T-cell (primary cell): ENCODE measurements at regions not wholly inside any gene's neighbourhood (a gene's known extent, or its start where the extent isn't known, plus 50 kb on each side); places are given as distances from the start of the nearest gene placed in this dataset.

Experiments
- ATAC-seq, 4 experiments: fragments of 200-7000 bp in 3 of 4; fragments of 150-1000 bp in 1 of 4; cut with Tn5 transposase; replicated peaks in 1 of 4; 1 replicate in 3 of 4; 2 replicates in 1 of 4; pipeline ENCODE4 v1.10.0; 2021; ENCODE audit warnings: moderate library complexity in 3 of 4, mild to moderate bottlenecking in 2 of 4, moderate number of reproducible peaks in 1 of 4
- CTCF ChIA-PET, 2 donors: fragments of 300-600 bp; sonication (Branson Sonifier 250); formaldehyde crosslinking; loops; one replicate each; lab custom pipeline; 2022; ENCODE audit warnings: antibody characterized with exemption in 2 of 2; lab: Charles Lee
- POLR2A ChIA-PET, 2 donors: fragments of 300-600 bp; sonication (Branson Sonifier 250); formaldehyde crosslinking; loops; one replicate each; lab custom pipeline; 2022; ENCODE audit warnings: antibody characterized with exemption in 2 of 2; lab: Charles Lee
- DNase-seq, 35 experiments: peaks; one replicate each; pipeline versions ENCODE4 v3.0.0 to v3.0.0-alpha.2; 2013 to 2023
- H3K27ac ChIP-seq: one replicate; pipeline ENCODE4 v1.5.1; 2013; ENCODE audit warnings: low read length
- H3K27me3 ChIP-seq, 2 experiments: replicated peaks in 1 of 2; 1 replicate in 1 of 2; 2 replicates in 1 of 2; pipeline versions ENCODE4 v1.6.1 to v1.7.0; 2013; ENCODE audit warnings: low read length in 1 of 2, mixed read lengths in 1 of 2; ENCODE audit not compliant: control insufficient read depth in 2 of 2, insufficient read depth in 2 of 2; ENCODE audit errors: extremely low read depth in 1 of 2
- H3K36me3 ChIP-seq, 2 donors: 1 replicate in 1 of 2; 2 replicates in 1 of 2; pipeline versions ENCODE4 v1.6.1 to v1.7.0; 2013; ENCODE audit warnings: low read length in 1 of 2; ENCODE audit not compliant: control insufficient read depth in 2 of 2, insufficient read depth in 1 of 2; ENCODE audit errors: extremely low read depth in 1 of 2
- H3K4me1 ChIP-seq, 2 experiments: 1 replicate in 1 of 2; 2 replicates in 1 of 2; pipeline versions ENCODE4 v1.6.1 to v1.7.0; 2013; ENCODE audit warnings: low read length in 2 of 2, mixed read lengths in 1 of 2; ENCODE audit not compliant: insufficient read depth in 2 of 2, control insufficient read depth in 1 of 2; ENCODE audit errors: extremely low read depth in 1 of 2
- H3K4me3 ChIP-seq, 2 donors: 1 replicate in 1 of 2; 2 replicates in 1 of 2; pipeline versions ENCODE4 v1.5.1 to v1.7.0; 2013; ENCODE audit warnings: mild to moderate bottlenecking in 2 of 2, low read length in 1 of 2, moderate library complexity in 1 of 2; ENCODE audit not compliant: control insufficient read depth in 1 of 2; ENCODE audit errors: extremely low read depth in 1 of 2
- H3K9me3 ChIP-seq: 2 replicates; pipeline ENCODE4 v1.7.0; 2013
- H3K27ac Mint-ChIP-seq, 2 donors: one replicate each; pipeline ENCODE4 v1.8.0; 2020 to 2021; ENCODE audit warnings: mild to moderate bottlenecking in 2 of 2, mixed read lengths in 2 of 2
- H3K27me3 Mint-ChIP-seq, 2 donors: one replicate each; pipeline ENCODE4 v1.8.0; 2021 to 2022; ENCODE audit warnings: mixed read lengths in 2 of 2
- H3K36me3 Mint-ChIP-seq: one replicate; pipeline ENCODE4 v1.8.0; 2021; ENCODE audit warnings: mixed read lengths
- H3K4me1 Mint-ChIP-seq, 3 donors: one replicate each; pipeline ENCODE4 v1.8.0; 2020 to 2022; ENCODE audit warnings: mixed read lengths in 3 of 3, mild to moderate bottlenecking in 1 of 3
- H3K4me3 Mint-ChIP-seq, 3 donors: one replicate each; pipeline ENCODE4 v1.8.0; 2020 to 2022; ENCODE audit warnings: mild to moderate bottlenecking in 3 of 3, mixed read lengths in 3 of 3, moderate library complexity in 3 of 3
- H3K9me3 Mint-ChIP-seq, 3 donors: one replicate each; pipeline ENCODE4 v1.8.0; 2020 to 2022; ENCODE audit warnings: mixed read lengths in 3 of 3
- WGBS: methylation state at CpG from one replicate; pipeline ENCODE4 v1.1.5; 2013; ENCODE audit warnings: missing lambda C conversion rate; ENCODE audit not compliant: insufficient coverage; 5-methylcytosine and 5-hydroxymethylcytosine counted together

DNA sequence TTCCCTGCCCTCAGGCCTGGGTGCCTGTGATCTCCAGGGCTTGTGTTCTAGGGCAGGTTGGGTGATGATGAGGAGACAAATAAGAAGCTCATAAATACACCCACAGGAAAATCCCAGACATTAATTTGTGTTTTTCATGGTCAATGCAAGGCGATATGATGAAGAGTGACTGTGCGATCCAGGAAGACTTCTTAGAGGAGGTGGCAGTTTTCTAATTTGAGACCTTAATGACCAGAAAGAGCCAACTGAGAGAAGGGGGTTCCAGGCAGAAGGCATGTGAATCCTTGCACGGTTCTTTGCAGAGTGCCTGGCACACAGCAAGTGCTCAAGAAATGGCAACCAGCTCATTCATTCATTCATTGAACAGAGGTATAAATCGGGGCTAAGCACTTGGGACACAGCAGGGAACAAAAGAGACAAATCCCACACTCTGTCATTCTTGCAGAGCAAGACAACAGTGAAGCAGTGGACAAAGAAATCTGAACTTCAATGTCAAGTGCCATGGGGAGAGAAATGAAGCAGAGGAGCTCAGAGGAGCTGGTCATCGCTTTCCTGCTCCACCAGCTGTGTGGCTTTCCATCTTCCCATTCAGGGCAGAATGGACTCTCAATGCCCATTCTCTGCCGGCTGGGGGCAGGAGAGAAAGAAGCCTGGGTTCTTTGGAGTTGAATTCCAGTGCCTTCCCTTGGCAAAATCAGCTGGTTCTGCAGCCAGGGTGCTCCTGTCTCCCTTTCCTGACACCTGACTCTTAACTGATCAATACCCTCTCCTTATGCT is 128.3 kb downstream of the AACS start:
- no peaks in the 10 kb centered on the region for H3K9me3 ChIP-seq
- H3K4me3 ChIP-seq = no peak overlapping the region
- CTCF ChIA-PET = no interaction called here
- H3K36me3 Mint-ChIP-seq = no peaks in the 10 kb centered on the region
- H3K9me3 Mint-ChIP-seq = no peaks in the 10 kb centered on the region
- no peak overlapping the region for H3K4me3 Mint-ChIP-seq
- POLR2A ChIA-PET = no interaction called here
- no peaks in the 10 kb centered on the region for H3K4me1 Mint-ChIP-seq
- no peak for ATAC-seq
- H3K27ac Mint-ChIP-seq = no peak overlapping the region
- no peak for DNase-seq
- WGBS = 74% methylated on average over 4 of the region's 6 CpGs
- H3K27me3 ChIP-seq = peaks cover 7 to 48% of the 10 kb centered on the region in 2 experiments
- no peaks in the 10 kb centered on the region for H3K36me3 ChIP-seq
- H3K27ac ChIP-seq = no peak overlapping the region
- peaks cover 63 to 73% of the 10 kb centered on the region in 2 donors for H3K27me3 Mint-ChIP-seq
- H3K4me1 ChIP-seq = no peaks in the 10 kb centered on the region

- H3K27me3 Mint-ChIP-seq = peaks cover 62 to 69% of the 10 kb centered on the region in 2 donors
- no peaks in the 10 kb centered on the region for H3K36me3 ChIP-seq
- peaks cover 0 to 41% of the 10 kb centered on the region in 2 experiments for H3K27me3 ChIP-seq
- ATAC-seq (no peak), DNase-seq (no peak)
- ChIA-PET POLR2A (no interaction called here), CTCF (no interaction called here)
- H3K4me3 Mint-ChIP-seq = no peak overlapping the region
- no peak overlapping the region for H3K4me3 ChIP-seq
- no peak overlapping the region for H3K27ac ChIP-seq
- H3K4me1 Mint-ChIP-seq = no peaks in the 10 kb centered on the region
- no peaks in the 10 kb centered on the region for H3K36me3 Mint-ChIP-seq
- H3K4me1 ChIP-seq = no peaks in the 10 kb centered on the region
- H3K9me3 Mint-ChIP-seq = no peaks in the 10 kb centered on the region
- H3K27ac Mint-ChIP-seq = no peak overlapping the region
- H3K9me3 ChIP-seq = no peaks in the 10 kb centered on the region
- 22% methylated on average over 16 of the region's 19 CpGs for WGBS
These were observed 129.0 kb downstream of the AACS start for GRCh38 chr12:125194163-125194773.

DNA sequence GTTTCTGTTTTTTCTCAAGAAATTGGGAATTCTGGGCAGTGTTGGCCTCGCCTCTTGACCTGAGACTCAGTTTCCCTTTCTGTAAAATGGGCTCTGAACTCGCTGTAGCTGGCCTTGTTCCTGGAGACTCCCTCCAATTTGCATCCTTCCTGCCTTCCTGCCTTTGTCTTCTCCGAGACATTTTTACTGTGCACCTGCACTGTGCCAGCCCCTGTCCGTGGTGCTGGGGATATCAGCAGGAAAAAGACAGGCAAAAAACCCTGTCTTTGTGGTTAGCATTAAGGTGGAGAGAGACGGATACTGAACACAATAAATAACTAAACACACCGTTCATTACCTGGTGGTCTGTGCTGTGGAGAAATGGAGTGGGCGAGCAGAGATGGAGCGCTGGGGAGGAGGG is 129.8 kb downstream of the AACS start:
- Mint-ChIP-seq H3K27me3 (peaks cover 56 to 63% of the 10 kb centered on the region in 2 donors), H3K4me3 (no peak overlapping the region), H3K4me1 (no peaks in the 10 kb centered on the region), H3K36me3 (no peaks in the 10 kb centered on the region), H3K9me3 (no peaks in the 10 kb centered on the region), H3K27ac (no peak overlapping the region)
- no peak for DNase-seq
- Histone ChIP-seq H3K4me1 (no peaks in the 10 kb centered on the region), H3K27me3 (peaks cover 0 to 34% of the 10 kb centered on the region in 2 experiments), H3K4me3 (no peak overlapping the region), H3K27ac (no peak overlapping the region), H3K9me3 (no peaks in the 10 kb centered on the region), H3K36me3 (no peaks in the 10 kb centered on the region)
- ATAC-seq = no peak
- POLR2A ChIA-PET = no interaction called here
- no CpG with 5 or more reads among the region's 8 CpGs for WGBS
- CTCF ChIA-PET = no interaction called here

GRCh38 chr12:125197326-125197725 is 132.1 kb downstream of the AACS start:
- Histone ChIP-seq H3K27me3 (peaks cover 0 to 28% of the 10 kb centered on the region in 2 experiments), H3K9me3 (no peaks in the 10 kb centered on the region), H3K4me1 (no peaks in the 10 kb centered on the region), H3K4me3 (no peak overlapping the region), H3K27ac (no peak overlapping the region), H3K36me3 (no peaks in the 10 kb centered on the region)
- Mint-ChIP-seq H3K36me3 (no peaks in the 10 kb centered on the region), H3K4me3 (no peak overlapping the region), H3K4me1 (no peaks in the 10 kb centered on the region), H3K9me3 (peaks cover 0 to 4% (median 3%) of the 10 kb centered on the region in 3 donors), H3K27ac (no peak overlapping the region), H3K27me3 (peaks cover 56 to 57% of the 10 kb centered on the region in 2 donors)
- no peak for ATAC-seq
- ChIA-PET CTCF (no interaction called here), POLR2A (no interaction called here)
- no peak for DNase-seq
- WGBS = no CpG with 5 or more reads among the region's 4 CpGs

DNA sequence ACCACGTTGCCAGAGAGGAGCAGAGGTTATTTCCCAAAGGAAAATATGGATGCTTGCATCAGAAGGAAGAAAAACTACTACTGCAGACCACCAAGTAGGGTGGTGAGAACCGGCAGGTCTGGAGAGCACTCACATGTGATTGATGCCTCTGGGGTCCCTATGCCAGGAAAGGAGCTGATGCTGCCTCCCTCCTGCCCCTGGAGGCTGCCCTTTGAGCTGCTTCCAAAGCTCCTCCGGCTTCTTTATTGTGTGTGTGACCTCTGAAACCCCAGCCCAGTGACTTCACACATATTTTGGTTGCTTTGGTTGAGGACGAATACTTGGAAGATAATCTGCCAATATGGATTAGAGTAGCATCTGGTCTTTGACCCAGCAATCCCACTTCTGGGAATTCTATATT is 133.4 kb downstream of the AACS start:
- POLR2A ChIA-PET = interaction anchor here in 1 of 2 donors (0.6 kb wide), 1 partner anchor 12 kb away, joined by 4 read pairs; no protein-coding TSS in a partner anchor

DNA sequence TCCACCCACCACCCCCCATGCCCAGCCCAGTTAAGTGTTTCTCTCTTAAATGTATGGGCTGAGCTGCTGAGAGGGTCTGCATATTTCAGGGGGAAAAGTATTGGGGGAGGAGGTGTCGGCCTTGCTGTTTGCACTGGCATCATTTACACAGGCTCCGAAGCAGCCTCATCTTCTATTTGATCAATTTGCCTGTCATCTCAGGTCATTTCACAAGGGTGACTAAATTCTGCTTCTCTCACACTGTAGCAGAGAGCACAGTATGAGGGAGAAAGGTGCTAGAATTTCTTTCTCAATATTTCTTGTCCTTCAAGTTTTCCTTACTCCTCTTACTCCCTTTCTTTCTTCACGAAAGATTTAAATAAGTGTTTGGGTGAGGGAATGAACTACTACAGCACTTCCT is 135.9 kb downstream of the AACS start:
- Mint-ChIP-seq H3K27ac (no peak overlapping the region), H3K36me3 (no peaks in the 10 kb centered on the region), H3K9me3 (peaks cover 0 to 4% (median 3%) of the 10 kb centered on the region in 3 donors), H3K4me1 (no peaks in the 10 kb centered on the region), H3K4me3 (no peak overlapping the region), H3K27me3 (peaks cover 25 to 34% of the 10 kb centered on the region in 2 donors)
- WGBS = no CpG with 5 or more reads among the region's 3 CpGs
- Histone ChIP-seq H3K4me3 (no peak overlapping the region), H3K9me3 (no peaks in the 10 kb centered on the region), H3K27ac (no peak overlapping the region), H3K36me3 (no peaks in the 10 kb centered on the region), H3K27me3 (peaks cover 0 to 7% of the 10 kb centered on the region in 2 experiments), H3K4me1 (no peaks in the 10 kb centered on the region)
- ATAC-seq = no peak
- no peak for DNase-seq
- ChIA-PET CTCF (no interaction called here), POLR2A (no interaction called here)

More for the DNA sequence above, 133.4 kb downstream of the AACS start:
- 30% methylated on average over 3 of the region's 4 CpGs for WGBS
- H3K27me3 ChIP-seq = peaks cover 0 to 22% of the 10 kb centered on the region in 2 experiments
- Mint-ChIP-seq H3K4me1 (no peaks in the 10 kb centered on the region), H3K27me3 (peaks cover 44 to 54% of the 10 kb centered on the region in 2 donors), H3K27ac (no peak overlapping the region), H3K9me3 (peaks cover 0 to 4% (median 3%) of the 10 kb centered on the region in 3 donors), H3K4me3 (no peak overlapping the region), H3K36me3 (no peaks in the 10 kb centered on the region)
- ATAC-seq (no peak), DNase-seq (no peak)
- CTCF ChIA-PET = no interaction called here
- H3K27ac ChIP-seq = no peak overlapping the region
- no peaks in the 10 kb centered on the region for H3K9me3 ChIP-seq
- H3K4me1 ChIP-seq = no peaks in the 10 kb centered on the region
- no peaks in the 10 kb centered on the region for H3K36me3 ChIP-seq
- H3K4me3 ChIP-seq = no peak overlapping the region
